NCI-H1694 (cell line): ENCODE measurements at regions not wholly inside any gene's neighbourhood (a gene's known extent, or its start where the extent isn't known, plus 50 kb on each side); places are given as distances from the start of the nearest gene placed in this dataset.
A peak's percentile ranks its signal among the peaks of the same experiment; 100 is the strongest.
"Not testable (repeated sequence)": the region's sequence is repeated elsewhere in the genome, so short reads cannot be mapped to it uniquely, and the experiment has no call there.

ENCODE experiments used
- DNase-seq: peaks from one replicate; lab custom pipeline; 2025; lab: John Stamatoyannopoulos, UW

DNA sequence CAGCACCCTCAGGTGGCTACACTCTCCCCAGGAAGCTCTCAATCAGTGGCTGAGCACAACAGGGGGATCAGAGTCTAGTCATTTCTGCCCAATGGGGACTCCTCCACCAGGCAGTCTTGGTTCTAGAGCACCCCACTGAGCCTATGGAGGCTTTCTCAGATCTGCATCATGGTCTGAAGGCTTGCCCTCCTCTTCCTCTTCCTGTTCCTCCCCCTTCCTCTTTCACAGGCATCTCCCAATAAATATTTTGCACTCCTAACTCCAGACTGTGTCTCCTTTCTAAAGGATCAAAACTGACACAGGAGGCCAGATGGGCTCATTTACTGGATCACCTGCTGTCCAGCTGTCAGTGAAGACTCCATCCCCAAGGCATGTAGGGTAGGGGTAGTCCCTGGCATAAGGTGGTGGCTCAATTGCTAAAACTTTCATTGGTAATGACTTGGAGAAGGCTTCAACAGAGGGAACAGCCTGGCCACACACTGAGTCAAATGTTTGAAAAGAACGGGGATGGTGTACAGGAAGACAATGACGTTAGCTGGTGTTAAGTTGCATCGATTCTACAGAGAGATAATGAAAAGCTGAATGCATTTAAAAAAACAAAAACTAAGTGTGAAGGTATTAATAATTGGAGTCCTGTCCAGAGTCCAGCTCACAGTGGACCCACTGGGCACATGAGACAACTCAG is 84.2 kb upstream of the SLC2A1 start:
- DNase-seq: peak; percentile 43

DNA sequence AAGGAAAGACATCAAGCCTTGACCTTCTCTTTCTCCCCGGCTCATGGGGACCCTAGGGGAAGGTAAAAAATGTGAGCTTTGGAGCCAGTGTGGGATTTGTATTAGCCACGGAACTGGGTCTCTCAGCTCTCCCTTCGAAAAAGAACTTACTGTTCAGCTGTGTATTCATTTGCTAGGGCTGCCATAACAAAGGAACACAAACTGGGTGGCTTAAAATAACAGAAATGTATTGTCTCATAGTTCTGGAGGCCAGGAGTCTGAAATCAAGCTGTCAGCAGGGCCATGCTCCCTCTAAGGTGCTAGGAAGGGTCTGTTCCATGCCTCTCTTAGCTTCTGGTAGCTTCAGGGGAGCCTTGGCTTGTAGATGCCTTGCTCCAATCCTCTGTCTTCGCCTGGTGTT is 83.5 kb upstream of the SLC2A1 start:
- no peak for DNase-seq

DNA sequence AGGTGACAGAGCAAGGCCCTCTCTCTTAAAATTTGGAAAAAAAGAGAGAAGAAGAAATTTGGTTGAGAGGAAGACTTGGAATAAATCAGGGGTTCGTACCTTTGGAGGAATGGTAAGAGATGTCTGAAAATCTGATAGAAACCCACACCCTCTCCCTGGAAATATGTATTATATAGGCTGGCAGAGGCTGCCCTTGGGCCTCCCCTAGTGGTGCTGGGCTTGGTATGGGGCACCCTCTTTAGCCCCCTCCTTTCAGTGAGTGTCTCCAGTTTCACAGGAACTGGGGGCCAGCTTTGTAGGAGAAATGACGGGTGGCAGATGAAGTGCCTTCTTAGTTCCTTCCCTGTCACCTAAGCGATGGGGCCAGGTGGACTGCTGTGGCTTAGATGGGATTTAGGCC is 82.9 kb upstream of the SLC2A1 start:
- DNase-seq: no peak

DNA sequence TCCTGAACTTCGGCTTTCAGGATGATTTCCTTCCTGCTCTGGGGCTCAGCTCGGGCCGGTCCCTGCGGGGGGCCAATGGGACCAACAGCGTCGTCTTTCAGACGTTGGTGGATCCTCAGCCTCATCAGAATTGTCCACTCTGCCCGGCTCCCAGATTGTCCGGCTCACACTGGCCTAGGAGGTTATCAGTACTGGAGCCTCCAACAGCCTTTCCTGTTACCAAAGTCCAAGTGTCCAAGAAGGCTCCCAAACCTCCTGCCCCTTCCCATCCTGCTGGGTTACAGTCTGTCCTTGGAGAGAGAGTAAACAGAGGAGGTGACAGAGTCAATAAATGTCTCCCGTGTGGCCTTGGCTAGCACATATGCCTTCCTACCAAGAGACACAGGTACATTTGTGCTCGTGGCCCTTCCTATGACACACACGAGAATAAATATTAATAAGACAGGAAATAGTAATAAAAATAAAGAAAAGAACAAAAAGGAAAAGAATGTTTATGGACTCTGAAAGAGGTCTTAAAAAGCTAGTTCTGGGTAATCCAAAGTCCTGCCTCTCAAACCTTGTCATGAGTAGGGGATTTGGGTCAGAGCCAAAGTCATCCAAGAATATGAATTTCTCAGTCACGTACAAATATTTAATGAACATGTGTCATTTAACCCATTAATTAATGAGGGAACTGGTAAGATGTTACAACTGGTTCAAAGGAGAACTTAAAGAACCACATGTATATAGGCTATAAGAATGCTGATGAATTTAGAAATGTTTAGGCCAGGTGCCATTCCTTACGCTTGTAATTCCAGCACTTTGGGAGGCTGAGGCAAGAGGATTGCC is 80.8 kb upstream of the SLC2A1 start:
- no peak for DNase-seq

- peak; percentile 19 for DNase-seq
Measured at GRCh38 chr1:43038232-43038935, 79.7 kb upstream of the SLC2A1 start.

- no peak for DNase-seq
Measured at GRCh38 chr1:43037466-43037865, 78.8 kb upstream of the SLC2A1 start.

DNA sequence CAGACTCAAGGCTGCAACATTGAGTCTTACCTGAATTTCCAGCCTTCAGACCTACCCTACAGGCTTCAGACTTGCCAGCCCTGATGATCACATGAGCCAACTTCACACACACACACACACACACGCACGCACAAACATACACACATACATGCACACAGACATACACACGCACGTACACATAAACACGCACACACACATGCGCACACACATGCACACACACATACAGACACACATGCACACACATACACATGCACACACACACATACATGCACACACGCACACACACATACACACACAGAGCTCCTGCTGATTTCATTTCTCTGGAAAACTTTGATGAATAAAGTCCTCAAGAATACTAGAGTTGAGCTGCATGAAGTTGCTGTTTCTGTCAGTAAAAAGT is 78.3 kb upstream of the SLC2A1 start:
- no peak for DNase-seq

DNA sequence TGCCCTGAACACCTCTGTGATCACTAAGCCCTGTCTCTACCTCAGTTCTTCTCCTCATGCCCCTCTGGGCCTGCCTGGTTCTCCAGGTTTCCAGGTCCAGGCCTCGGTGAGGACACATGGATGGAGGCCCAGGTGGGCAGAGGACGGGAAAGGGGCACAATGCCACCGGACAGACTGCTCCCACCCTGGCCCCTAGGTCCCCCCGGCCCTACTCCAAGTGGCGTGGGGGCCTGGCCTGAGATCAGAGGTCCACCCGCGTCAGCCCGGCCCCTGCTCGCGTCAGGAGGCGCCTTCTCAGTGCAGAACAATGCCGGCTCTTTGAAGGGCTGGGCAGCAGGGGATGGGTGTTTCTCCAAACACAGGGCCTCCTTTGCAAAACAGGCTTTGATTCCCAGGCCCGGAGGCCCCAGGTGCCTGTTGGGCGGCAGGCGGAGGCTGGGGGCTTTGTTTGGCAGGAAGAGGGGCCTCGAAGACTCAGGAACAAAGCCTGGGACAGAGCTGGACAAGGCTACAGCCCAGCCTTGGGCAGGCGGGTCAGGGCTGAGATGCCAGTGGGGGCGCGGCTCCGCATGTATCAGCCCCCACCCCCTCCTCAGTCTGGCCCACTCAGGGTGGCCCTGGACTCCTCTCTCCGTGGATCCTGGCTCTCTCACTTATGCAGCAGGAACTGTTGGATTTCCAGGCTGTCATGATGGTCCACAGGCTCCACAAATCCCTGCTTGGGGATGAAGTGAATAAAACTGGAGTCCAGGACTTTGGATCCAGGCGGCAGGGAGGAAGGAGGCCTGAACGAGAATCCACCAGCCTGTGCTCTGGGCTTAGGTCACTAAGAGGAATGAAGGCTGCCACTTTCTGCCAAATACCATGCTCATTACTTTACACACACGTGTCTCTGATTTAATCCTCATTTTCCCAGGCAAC is 77.4 kb upstream of the SLC2A1 start:
- no peak for DNase-seq

DNA sequence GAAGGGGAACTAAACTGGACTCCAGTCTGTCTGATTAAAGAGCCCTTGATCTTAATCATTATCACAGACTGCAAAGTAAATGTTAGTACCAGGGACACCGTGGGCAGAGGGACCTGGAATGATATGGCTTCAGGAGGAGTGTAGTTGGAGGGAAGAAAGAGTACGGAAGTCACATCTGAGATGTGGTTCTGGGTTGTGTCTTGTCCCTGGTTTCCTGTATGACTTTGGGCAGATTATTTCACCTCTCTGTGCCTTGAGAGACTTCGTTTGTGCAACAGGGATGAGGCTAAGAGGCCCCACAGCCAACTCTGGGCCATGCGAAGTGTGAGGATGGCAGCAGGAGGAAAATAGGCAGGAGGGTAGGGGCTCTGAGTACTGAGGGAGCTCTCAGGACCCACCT is 76.1 kb upstream of the SLC2A1 start:
- no peak for DNase-seq

- no peak for DNase-seq
Measured at GRCh38 chr1:43034195-43034658, 75.6 kb upstream of the SLC2A1 start.

DNA sequence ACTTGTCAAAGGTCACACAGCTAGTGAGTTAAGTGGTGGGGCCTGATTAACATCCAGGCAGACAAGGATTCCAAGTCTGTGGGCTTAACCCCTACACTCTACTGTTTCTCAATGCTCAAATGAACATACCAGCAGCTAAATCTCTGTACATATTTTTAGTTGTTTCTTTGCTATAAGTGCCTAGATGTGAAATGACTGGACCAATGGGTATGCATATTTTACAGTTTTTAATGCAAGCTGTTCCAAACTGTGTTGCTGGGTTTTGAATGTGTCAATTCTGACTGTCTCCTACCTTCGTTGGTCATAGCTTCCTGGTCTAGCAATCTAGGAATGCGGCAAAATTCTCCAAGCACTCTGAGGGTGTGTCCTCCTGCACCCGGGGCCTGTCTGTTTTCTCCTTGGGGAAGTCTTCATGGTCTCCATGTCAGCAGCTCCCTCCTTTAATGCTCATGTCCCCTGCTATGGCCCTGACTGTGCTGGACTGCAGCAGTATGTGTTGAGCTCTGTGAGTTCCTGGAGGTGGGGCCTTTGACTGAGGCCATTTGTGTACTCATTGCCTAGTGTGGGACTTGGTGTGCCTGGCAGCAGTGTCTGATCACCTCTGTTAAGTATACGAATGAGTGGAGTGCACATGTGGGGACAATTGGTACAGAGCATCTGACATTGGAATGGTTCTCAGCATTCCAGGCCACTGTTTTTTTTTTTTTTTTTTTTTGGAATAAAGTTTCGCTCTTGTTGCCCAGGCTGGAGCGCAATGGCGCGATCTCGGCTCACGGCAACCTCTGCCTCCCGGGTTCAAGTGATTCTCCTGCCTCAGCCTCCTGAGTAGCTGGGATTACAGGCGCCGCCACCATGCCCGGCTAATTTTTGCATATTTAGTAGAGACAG is 72.9 kb upstream of the SLC2A1 start:
- no peak for DNase-seq

- DNase-seq: no peak
Measured at GRCh38 chr1:43024905-43025304, 66.2 kb upstream of the SLC2A1 start.

- no peak for DNase-seq
Measured at GRCh38 chr1:43021547-43022474, 63.1 kb upstream of the SLC2A1 start.

DNA sequence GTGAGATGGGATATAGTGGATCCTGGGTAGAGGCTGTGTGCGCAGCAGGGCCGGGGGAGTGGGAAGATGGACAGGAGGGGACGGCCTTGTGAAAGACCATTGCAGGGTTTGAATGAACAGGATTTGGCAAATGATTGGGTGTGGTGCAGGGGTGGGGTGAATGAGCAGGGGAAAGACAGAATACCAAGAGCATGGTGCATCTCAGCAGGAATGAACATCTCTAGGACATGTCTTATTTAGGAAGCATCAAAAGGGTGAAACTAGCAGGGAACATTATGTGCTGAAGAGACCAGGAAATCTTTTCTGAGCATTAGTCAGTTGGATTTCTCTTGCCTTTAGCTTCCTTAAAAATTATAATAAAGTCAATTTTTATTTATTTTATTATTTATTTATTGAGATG is 60.6 kb upstream of the SLC2A1 start:
- DNase-seq: no peak

GRCh38 chr1:43018121-43018520 is 59.5 kb upstream of the SLC2A1 start:
- DNase-seq: no peak

DNA sequence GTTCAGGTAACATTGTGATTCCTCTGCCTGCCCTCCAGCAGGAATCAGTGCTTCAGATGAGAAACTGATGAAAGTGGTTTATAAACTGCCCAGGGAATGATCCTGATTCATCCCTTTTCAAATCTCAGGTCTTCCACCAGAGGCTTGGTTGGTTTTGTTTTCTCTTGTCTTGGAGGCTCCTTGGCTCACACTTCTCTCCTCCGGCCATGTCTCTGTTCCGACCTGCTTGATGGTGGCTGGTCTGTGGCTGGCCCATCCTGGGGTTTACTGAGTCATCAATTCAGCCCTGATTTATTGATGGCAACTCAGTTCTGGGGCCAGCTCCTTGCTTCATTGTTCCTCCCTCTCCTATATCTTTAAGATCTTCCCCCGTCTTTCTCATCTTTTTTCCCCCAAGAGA is 56.6 kb upstream of the SLC2A1 start:
- no peak for DNase-seq

- not testable (repeated sequence) for DNase-seq
Measured at GRCh38 chr1:43014579-43014978, 55.9 kb upstream of the SLC2A1 start.

DNA sequence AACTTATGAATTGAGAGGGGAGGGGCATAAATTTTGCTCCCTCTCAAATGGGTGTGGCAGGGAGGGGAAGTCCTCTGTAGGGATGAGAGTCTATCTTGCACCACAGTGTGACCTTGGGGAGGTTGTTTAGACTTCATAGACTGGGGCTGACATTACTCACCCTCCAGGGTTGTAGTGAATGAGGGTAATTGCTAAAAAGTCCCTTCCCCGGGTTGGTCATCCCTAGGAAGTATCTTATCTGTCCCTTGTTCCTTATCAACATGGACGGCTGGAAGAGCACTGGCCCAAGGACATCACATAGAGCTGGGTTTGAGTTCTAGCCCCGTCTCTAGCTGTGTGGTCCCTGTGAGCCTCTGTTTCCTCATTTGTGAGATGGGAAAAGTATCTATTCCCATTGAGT is 52.4 kb upstream of the SLC2A1 start:
- no peak for DNase-seq

GRCh38 chr1:43009274-43009673 is 50.6 kb upstream of the SLC2A1 start:
- DNase-seq: no peak
